GM12875 (cell line): ENCODE measurements at regions not wholly inside any gene's neighbourhood (a gene's known extent, or its start where the extent isn't known, plus 50 kb on each side); places are given as distances from the start of the nearest gene placed in this dataset.

Experiments used
- H3K4me3 ChIP-seq: one replicate; pipeline ENCODE4 v1.5.1; 2011; ENCODE audit warnings: low read depth, low read length, control low read depth
- TF ChIP-seq, protein P1 (sequence below): IDR thresholded peaks from 2 replicates; pipeline ENCODE4 v1.5.1; 2011; ENCODE audit warnings: low read depth, mild to moderate bottlenecking, control low read depth, inconsistent platforms, low read length, moderate library complexity, borderline replicate concordance; ENCODE audit not compliant: insufficient read depth

DNA sequence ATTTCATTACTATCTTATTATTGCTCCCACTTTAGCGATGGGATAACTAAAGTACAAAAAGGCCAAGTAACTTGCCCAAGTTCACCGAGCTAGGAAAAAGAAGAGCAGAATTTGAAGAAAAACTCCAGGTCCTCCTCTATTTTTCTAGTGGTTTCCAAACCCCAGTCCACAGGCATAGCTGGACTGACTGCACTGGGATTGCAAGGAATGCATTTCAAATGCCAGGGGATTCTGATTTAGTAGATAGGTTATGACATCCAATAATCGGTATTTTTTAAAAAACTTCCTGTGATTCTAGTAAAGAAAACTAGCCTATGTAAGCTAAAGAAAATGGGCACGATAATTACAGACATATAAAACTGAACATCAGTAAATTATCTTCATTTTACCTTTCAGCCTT lies 62.7 kb upstream of the GALNT5 start:
- TF ChIP-seq, protein P1, sequence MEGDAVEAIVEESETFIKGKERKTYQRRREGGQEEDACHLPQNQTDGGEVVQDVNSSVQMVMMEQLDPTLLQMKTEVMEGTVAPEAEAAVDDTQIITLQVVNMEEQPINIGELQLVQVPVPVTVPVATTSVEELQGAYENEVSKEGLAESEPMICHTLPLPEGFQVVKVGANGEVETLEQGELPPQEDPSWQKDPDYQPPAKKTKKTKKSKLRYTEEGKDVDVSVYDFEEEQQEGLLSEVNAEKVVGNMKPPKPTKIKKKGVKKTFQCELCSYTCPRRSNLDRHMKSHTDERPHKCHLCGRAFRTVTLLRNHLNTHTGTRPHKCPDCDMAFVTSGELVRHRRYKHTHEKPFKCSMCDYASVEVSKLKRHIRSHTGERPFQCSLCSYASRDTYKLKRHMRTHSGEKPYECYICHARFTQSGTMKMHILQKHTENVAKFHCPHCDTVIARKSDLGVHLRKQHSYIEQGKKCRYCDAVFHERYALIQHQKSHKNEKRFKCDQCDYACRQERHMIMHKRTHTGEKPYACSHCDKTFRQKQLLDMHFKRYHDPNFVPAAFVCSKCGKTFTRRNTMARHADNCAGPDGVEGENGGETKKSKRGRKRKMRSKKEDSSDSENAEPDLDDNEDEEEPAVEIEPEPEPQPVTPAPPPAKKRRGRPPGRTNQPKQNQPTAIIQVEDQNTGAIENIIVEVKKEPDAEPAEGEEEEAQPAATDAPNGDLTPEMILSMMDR, result no peak
- H3K4me3 ChIP-seq, result no peak overlapping the region

DNA sequence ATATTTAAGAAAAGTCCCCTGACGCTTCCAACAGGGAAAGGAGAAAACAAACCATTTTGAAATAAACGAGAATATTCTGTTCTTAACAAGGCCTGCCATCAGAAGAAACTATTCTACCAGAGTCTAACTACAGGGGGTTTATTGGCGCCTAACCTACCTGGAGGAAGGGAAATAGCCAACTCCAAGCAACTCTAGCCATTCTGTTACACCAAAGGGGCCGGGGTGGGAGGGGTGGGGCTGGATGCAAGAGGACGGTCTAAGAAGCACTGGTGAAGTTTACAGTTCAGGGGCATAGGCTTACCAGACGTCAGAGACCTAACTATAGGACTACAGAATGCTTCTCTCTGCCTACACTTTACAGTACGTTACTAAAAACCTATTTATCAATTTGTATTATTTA lies 60.5 kb upstream of the GALNT5 start:
- TF ChIP-seq, protein P1, result no peak
- H3K4me3 ChIP-seq, result no peak overlapping the region

DNA sequence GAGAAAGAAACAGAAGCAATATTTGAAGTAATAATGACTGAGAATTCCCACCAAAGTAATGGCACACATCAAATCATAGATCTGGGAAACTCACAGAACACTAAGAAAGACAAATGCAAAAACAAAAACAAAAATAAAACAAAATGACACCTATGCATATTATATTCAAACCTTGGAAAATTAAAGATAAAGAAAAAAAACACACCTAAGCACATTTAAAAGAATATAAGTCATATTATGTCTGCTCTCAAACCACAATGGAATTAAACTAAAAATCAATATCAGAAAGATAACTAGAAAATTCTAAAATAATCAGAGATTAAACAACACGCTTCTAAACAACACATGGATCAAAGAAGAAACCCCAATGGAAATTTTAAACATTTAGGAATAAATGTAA lies 59.7 kb upstream of the GALNT5 start:
- no peak overlapping the region for H3K4me3 ChIP-seq
- TF ChIP-seq, protein P1, result no peak

DNA sequence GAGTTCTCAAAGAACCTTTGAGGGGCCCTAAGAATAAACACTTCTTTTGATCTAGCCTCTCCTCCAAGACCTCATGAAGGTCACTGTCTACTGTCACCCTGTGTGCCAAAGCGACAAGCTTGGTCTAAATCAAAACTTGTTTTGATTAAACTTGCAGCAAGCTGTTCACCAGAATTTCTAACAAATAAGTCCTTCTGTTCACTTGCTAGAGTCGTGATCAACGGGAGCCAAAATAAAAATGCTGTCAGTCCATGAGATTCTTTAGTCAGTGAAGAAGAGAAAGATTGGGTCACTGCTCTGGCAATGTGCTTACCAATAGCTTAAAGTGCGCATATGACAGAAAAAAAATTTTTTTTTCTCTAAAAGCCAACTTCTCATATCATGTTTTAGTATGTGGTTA lies 53.9 kb upstream of the GALNT5 start:
- no peak overlapping the region for H3K4me3 ChIP-seq
- TF ChIP-seq, protein P1, result no peak

DNA sequence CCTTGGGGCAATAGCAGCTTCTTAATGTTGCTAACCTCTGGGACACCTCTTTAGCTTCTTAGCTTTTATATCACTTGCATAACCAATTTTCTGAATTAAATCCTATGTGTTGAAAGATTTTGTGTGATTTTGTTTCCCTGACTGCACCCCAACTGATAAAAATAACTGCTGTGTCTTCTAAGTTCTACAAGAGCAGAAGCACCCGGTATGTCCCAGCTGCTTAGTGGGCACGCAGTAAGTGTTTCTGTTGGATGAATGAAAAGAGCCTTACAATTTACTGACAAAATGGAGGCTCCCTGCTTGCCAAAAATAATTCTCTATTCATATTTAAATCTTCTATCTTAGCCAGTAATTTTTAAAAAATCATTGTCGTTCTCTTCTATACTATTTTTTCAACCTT lies 53.1 kb upstream of the GALNT5 start:
- H3K4me3 ChIP-seq, result no peak overlapping the region
- TF ChIP-seq, protein P1, result no peak

DNA sequence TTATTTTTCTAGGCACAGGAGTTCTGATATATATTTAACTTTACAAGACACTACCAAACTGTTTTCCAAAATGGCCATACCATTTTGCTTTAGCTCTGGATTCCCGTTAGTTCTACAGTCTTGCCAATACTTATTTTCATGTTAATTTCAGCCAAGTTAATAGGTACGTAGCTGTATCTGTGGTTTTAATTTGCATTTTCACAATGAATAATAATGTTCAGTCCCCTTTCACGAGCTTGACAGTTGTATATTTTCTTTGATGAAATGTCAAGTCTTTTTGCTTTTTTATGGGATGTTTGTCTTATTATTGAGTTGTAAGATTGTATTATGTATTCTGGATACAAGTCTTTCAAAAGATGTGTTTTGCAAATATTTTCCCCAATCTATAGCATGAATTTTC lies 50.6 kb upstream of the GALNT5 start:
- TF ChIP-seq, protein P1, result no peak
- no peak overlapping the region for H3K4me3 ChIP-seq
